OCI-LY7 (cell line): ENCODE measurements at regions not wholly inside any gene's neighbourhood (a gene's known extent, or its start where the extent isn't known, plus 50 kb on each side); places are given as distances from the start of the nearest gene placed in this dataset.

Experiments
- BruUV-seq: library from RNA; stranded (reverse); fragments of 400-500 nt; replicated peaks from 2 replicates; lab custom pipeline; 2021; lab: Mats Ljungman, UMichigan
- CTCF ChIA-PET: fragments of 300-600 bp; sonication (Branson Sonifier 250); formaldehyde crosslinking; loops from one replicate; lab custom pipeline; 2022; ENCODE audit warnings: antibody characterized with exemption; ENCODE audit not compliant: unreplicated experiment; lab: Charles Lee
- POLR2A ChIA-PET: fragments of 300-600 bp; sonication (Branson Sonifier 250); formaldehyde crosslinking; loops from one replicate; lab custom pipeline; 2022; ENCODE audit warnings: antibody characterized with exemption; lab: Charles Lee
- DNase-seq: peaks from one replicate; pipeline ENCODE4 v3.0.0-alpha.2; 2015; ENCODE audit warnings: low spot score
- H2AFZ ChIP-seq: fragments of 200-600 bp; sonication (generic), shearing (Covaris generic); 2 replicates; pipeline ENCODE4 v1.6.1; 2014; ENCODE audit warnings: mild to moderate bottlenecking, antibody characterized with exemption, low read length, moderate library complexity
- H3K27ac ChIP-seq: fragments of 200-600 bp; sonication (generic); 2 replicates; pipeline ENCODE4 v1.5.1; 2014; ENCODE audit warnings: mixed run types, low read depth, mild to moderate bottlenecking, moderate library complexity, low read length, inconsistent platforms; ENCODE audit not compliant: poor library complexity, severe bottlenecking
- H3K36me3 ChIP-seq: fragments of 200-600 bp; sonication (generic); 2 replicates; pipeline ENCODE4 v1.6.1; 2014; ENCODE audit warnings: mild to moderate bottlenecking, antibody characterized with exemption, low read length, moderate library complexity, mixed read lengths; ENCODE audit not compliant: insufficient read depth
- H3K4me1 ChIP-seq: fragments of 200-600 bp; sonication (generic); 2 replicates; pipeline ENCODE4 v1.5.1; 2014; ENCODE audit warnings: mild to moderate bottlenecking, low read length; ENCODE audit not compliant: insufficient read depth, poor library complexity, severe bottlenecking
- H3K4me2 ChIP-seq: fragments of 200-600 bp; sonication (generic); 2 replicates; pipeline ENCODE4 v1.6.1; 2014; ENCODE audit warnings: mild to moderate bottlenecking, low read length
- H3K4me3 ChIP-seq: fragments of 200-600 bp; sonication (generic); 2 replicates; pipeline ENCODE4 v1.5.1; 2014; ENCODE audit warnings: mild to moderate bottlenecking, low read depth, low read length; ENCODE audit not compliant: poor library complexity, severe bottlenecking
- H3K79me2 ChIP-seq: fragments of 200-600 bp; sonication (generic); 2 replicates; pipeline ENCODE4 v1.6.1; 2016; ENCODE audit warnings: low read depth, mild to moderate bottlenecking, low read length, moderate library complexity, mixed read lengths; ENCODE audit not compliant: insufficient read depth
- H3K9me2 ChIP-seq: fragments of 200-600 bp; sonication (generic); 2 replicates; pipeline ENCODE4 v1.6.1; 2016; ENCODE audit warnings: mild to moderate bottlenecking, low read length, mixed read lengths; ENCODE audit not compliant: insufficient read depth
- H3K9me3 ChIP-seq: fragments of 200-600 bp; sonication (generic); 2 replicates; pipeline ENCODE4 v1.6.1; 2014; ENCODE audit warnings: mild to moderate bottlenecking, mixed run types, low read length, mixed read lengths
- H4K20me1 ChIP-seq: fragments of 200-600 bp; sonication (generic); 2 replicates; pipeline ENCODE4 v1.6.1; 2014; ENCODE audit warnings: mild to moderate bottlenecking, antibody characterized with exemption, low read length, moderate library complexity, mixed read lengths; ENCODE audit not compliant: insufficient read depth
- CTCF ChIP-seq: fragments of 200-600 bp; sonication (generic); conservative IDR thresholded peaks from 2 replicates; pipeline ENCODE4 v1.5.1; 2014; ENCODE audit warnings: mild to moderate bottlenecking, antibody characterized with exemption, low read length, moderate library complexity, mixed read lengths
- EZH2phosphoT487 ChIP-seq: fragments of 200-600 bp; sonication (generic); IDR thresholded peaks from 2 replicates; pipeline ENCODE4 v1.6.1; 2018; ENCODE audit warnings: low read depth, borderline replicate concordance, mild to moderate bottlenecking, mixed run types, antibody characterized with exemption, low read length, moderate library complexity, mixed read lengths
- intact Hi-C: fragments of 100-400 bp; cut with micrococcal nuclease; formaldehyde crosslinking; loops from one replicate; pipeline ENCODE4 v1.10.0; 2022; ENCODE audit not compliant: unreplicated experiment

GRCh38 chr14:89493877-89494634 lies 77.0 kb upstream of the FOXN3 start:
- Histone ChIP-seq H3K9me3 (no peaks in the 10 kb centered on the region), H3K4me1 (peaks cover 25% of the 10 kb centered on the region), H3K4me2 (peak overlapping the region; percentile 73), H3K4me3 (peak overlapping the region; percentile 53), H3K79me2 (no peaks in the 10 kb centered on the region), H3K36me3 (no peaks in the 10 kb centered on the region), H3K27ac (peak overlapping the region; percentile 25), H3K9me2 (no peaks in the 10 kb centered on the region), H2AFZ (no peak overlapping the region), H4K20me1 (no peaks in the 10 kb centered on the region)
- ChIA-PET POLR2A (interaction anchor here (0.5 to 2.6 kb wide), 22 partner anchors 8 to 539 kb away, joined by 3 to 14 read pairs (median 4); no protein-coding TSS in a partner anchor), CTCF (interaction anchor here (1.0 to 1.1 kb wide), 3 partner anchors 9 to 317 kb away, joined by 3 to 6 read pairs (median 4); no protein-coding TSS in a partner anchor)
- BruUV-seq = no TSS peak
- peak; percentile 88 for DNase-seq
- TF ChIP-seq CTCF (no peak), EZH2phosphoT487 (no peak)
- intact Hi-C loops = loop anchor here (1.0 to 10.0 kb wide), 3 partner anchors 63 to 273 kb away; no protein-coding TSS in a partner anchor

GRCh38 chr14:89493406-89493805 lies 76.4 kb upstream of the FOXN3 start:
- H3K9me2 ChIP-seq = no peaks in the 10 kb centered on the region
- peaks cover 25% of the 10 kb centered on the region for H3K4me1 ChIP-seq
- CTCF ChIA-PET = interaction anchor here (0.5 to 1.1 kb wide), 4 partner anchors 8 to 316 kb away, joined by 3 to 6 read pairs (median 4); no protein-coding TSS in a partner anchor
- no peak overlapping the region for H2AFZ ChIP-seq
- intact Hi-C loops = loop anchor here (5.0 to 10.0 kb wide), 2 partner anchors 189 to 274 kb away; no protein-coding TSS in a partner anchor
- TF ChIP-seq CTCF = no peak
- TF ChIP-seq EZH2phosphoT487 = no peak
- DNase-seq = peak; percentile 13
- H3K9me3 ChIP-seq = no peaks in the 10 kb centered on the region
- no peaks in the 10 kb centered on the region for H3K79me2 ChIP-seq
- TSS peak; percentile 72 for BruUV-seq
- peak overlapping the region; percentile 73 for H3K4me2 ChIP-seq
- H3K36me3 ChIP-seq = no peaks in the 10 kb centered on the region
- H4K20me1 ChIP-seq = no peaks in the 10 kb centered on the region
- peak overlapping the region; percentile 18 for H3K27ac ChIP-seq
- H3K4me3 ChIP-seq = peak overlapping the region; percentile 53
- POLR2A ChIA-PET = interaction anchor here (0.5 to 2.6 kb wide), 22 partner anchors 8 to 376 kb away, joined by 3 to 14 read pairs (median 3); no protein-coding TSS in a partner anchor
